T-cell (primary cell): ENCODE measurements at regions not wholly inside any gene's neighbourhood (a gene's known extent, or its start where the extent isn't known, plus 50 kb on each side); places are given as distances from the start of the nearest gene placed in this dataset.

Experiments used
- ATAC-seq, 4 experiments: fragments of 200-7000 bp in 3 of 4; fragments of 150-1000 bp in 1 of 4; cut with Tn5 transposase; replicated peaks in 1 of 4; 1 replicate in 3 of 4; 2 replicates in 1 of 4; pipeline ENCODE4 v1.10.0; 2021; ENCODE audit warnings: moderate library complexity in 3 of 4, mild to moderate bottlenecking in 2 of 4, moderate number of reproducible peaks in 1 of 4
- CTCF ChIA-PET, 2 donors: fragments of 300-600 bp; sonication (Branson Sonifier 250); formaldehyde crosslinking; loops; one replicate each; lab custom pipeline; 2022; ENCODE audit warnings: antibody characterized with exemption in 2 of 2; lab: Charles Lee
- POLR2A ChIA-PET, 2 donors: fragments of 300-600 bp; sonication (Branson Sonifier 250); formaldehyde crosslinking; loops; one replicate each; lab custom pipeline; 2022; ENCODE audit warnings: antibody characterized with exemption in 2 of 2; lab: Charles Lee
- DNase-seq, 35 experiments: peaks; one replicate each; pipeline versions ENCODE4 v3.0.0 to v3.0.0-alpha.2; 2013 to 2023
- H3K27ac ChIP-seq: one replicate; pipeline ENCODE4 v1.5.1; 2013; ENCODE audit warnings: low read length
- H3K27me3 ChIP-seq, 2 experiments: replicated peaks in 1 of 2; 1 replicate in 1 of 2; 2 replicates in 1 of 2; pipeline versions ENCODE4 v1.6.1 to v1.7.0; 2013; ENCODE audit warnings: low read length in 1 of 2, mixed read lengths in 1 of 2; ENCODE audit not compliant: control insufficient read depth in 2 of 2, insufficient read depth in 2 of 2; ENCODE audit errors: extremely low read depth in 1 of 2
- H3K36me3 ChIP-seq, 2 donors: 1 replicate in 1 of 2; 2 replicates in 1 of 2; pipeline versions ENCODE4 v1.6.1 to v1.7.0; 2013; ENCODE audit warnings: low read length in 1 of 2; ENCODE audit not compliant: control insufficient read depth in 2 of 2, insufficient read depth in 1 of 2; ENCODE audit errors: extremely low read depth in 1 of 2
- H3K4me1 ChIP-seq, 2 experiments: 1 replicate in 1 of 2; 2 replicates in 1 of 2; pipeline versions ENCODE4 v1.6.1 to v1.7.0; 2013; ENCODE audit warnings: low read length in 2 of 2, mixed read lengths in 1 of 2; ENCODE audit not compliant: insufficient read depth in 2 of 2, control insufficient read depth in 1 of 2; ENCODE audit errors: extremely low read depth in 1 of 2
- H3K4me3 ChIP-seq, 2 donors: 1 replicate in 1 of 2; 2 replicates in 1 of 2; pipeline versions ENCODE4 v1.5.1 to v1.7.0; 2013; ENCODE audit warnings: mild to moderate bottlenecking in 2 of 2, low read length in 1 of 2, moderate library complexity in 1 of 2; ENCODE audit not compliant: control insufficient read depth in 1 of 2; ENCODE audit errors: extremely low read depth in 1 of 2
- H3K9me3 ChIP-seq: 2 replicates; pipeline ENCODE4 v1.7.0; 2013
- H3K27ac Mint-ChIP-seq, 2 donors: one replicate each; pipeline ENCODE4 v1.8.0; 2020 to 2021; ENCODE audit warnings: mild to moderate bottlenecking in 2 of 2, mixed read lengths in 2 of 2
- H3K27me3 Mint-ChIP-seq, 2 donors: one replicate each; pipeline ENCODE4 v1.8.0; 2021 to 2022; ENCODE audit warnings: mixed read lengths in 2 of 2
- H3K36me3 Mint-ChIP-seq: one replicate; pipeline ENCODE4 v1.8.0; 2021; ENCODE audit warnings: mixed read lengths
- H3K4me1 Mint-ChIP-seq, 3 donors: one replicate each; pipeline ENCODE4 v1.8.0; 2020 to 2022; ENCODE audit warnings: mixed read lengths in 3 of 3, mild to moderate bottlenecking in 1 of 3
- H3K4me3 Mint-ChIP-seq, 3 donors: one replicate each; pipeline ENCODE4 v1.8.0; 2020 to 2022; ENCODE audit warnings: mild to moderate bottlenecking in 3 of 3, mixed read lengths in 3 of 3, moderate library complexity in 3 of 3
- H3K9me3 Mint-ChIP-seq, 3 donors: one replicate each; pipeline ENCODE4 v1.8.0; 2020 to 2022; ENCODE audit warnings: mixed read lengths in 3 of 3
- WGBS: methylation state at CpG from one replicate; pipeline ENCODE4 v1.1.5; 2013; ENCODE audit warnings: missing lambda C conversion rate; ENCODE audit not compliant: insufficient coverage; 5-methylcytosine and 5-hydroxymethylcytosine counted together

GRCh38 chr20:23265226-23265625, 85.4 kb upstream of the NXT1 start:
- H3K27me3 Mint-ChIP-seq: peaks cover 4 to 7% of the 10 kb centered on the region in 2 donors
- ChIA-PET POLR2A (no interaction called here), CTCF (no interaction called here)
- H3K4me1 ChIP-seq: no peaks in the 10 kb centered on the region
- WGBS: 90% methylated on average over 7 of the region's 8 CpGs
- H3K4me1 Mint-ChIP-seq: no peaks in the 10 kb centered on the region
- H3K27ac ChIP-seq: no peak overlapping the region
- H3K36me3 Mint-ChIP-seq: no peaks in the 10 kb centered on the region
- no peak for DNase-seq
- peaks cover 0 to 19% of the 10 kb centered on the region in 2 experiments for H3K27me3 ChIP-seq
- H3K4me3 ChIP-seq: no peak overlapping the region
- peaks cover 9 to 18% (median 12%) of the 10 kb centered on the region in 3 donors for H3K9me3 Mint-ChIP-seq
- no peak overlapping the region for H3K27ac Mint-ChIP-seq
- no peaks in the 10 kb centered on the region for H3K36me3 ChIP-seq
- H3K4me3 Mint-ChIP-seq: no peak overlapping the region
- H3K9me3 ChIP-seq: no peaks in the 10 kb centered on the region
- no peak for ATAC-seq

GRCh38 chr20:23264545-23264944, 86.0 kb upstream of the NXT1 start:
- no peaks in the 10 kb centered on the region for H3K36me3 ChIP-seq
- Mint-ChIP-seq H3K36me3 (no peaks in the 10 kb centered on the region), H3K4me1 (no peaks in the 10 kb centered on the region), H3K9me3 (peaks cover 8 to 18% (median 12%) of the 10 kb centered on the region in 3 donors), H3K4me3 (no peak overlapping the region), H3K27me3 (peaks cover 4 to 7% of the 10 kb centered on the region in 2 donors), H3K27ac (no peak overlapping the region)
- no peak for DNase-seq
- ATAC-seq: no peak
- H3K9me3 ChIP-seq: no peaks in the 10 kb centered on the region
- no peaks in the 10 kb centered on the region for H3K4me1 ChIP-seq
- peaks cover 0 to 19% of the 10 kb centered on the region in 2 experiments for H3K27me3 ChIP-seq
- ChIA-PET CTCF (no interaction called here), POLR2A (no interaction called here)
- no peak overlapping the region for H3K4me3 ChIP-seq
- no peak overlapping the region for H3K27ac ChIP-seq
- 44% methylated on average over 3 of the region's 4 CpGs for WGBS

- Mint-ChIP-seq H3K36me3 (no peaks in the 10 kb centered on the region), H3K27ac (no peak overlapping the region), H3K4me1 (no peaks in the 10 kb centered on the region), H3K27me3 (peaks cover 5 to 8% of the 10 kb centered on the region in 2 donors), H3K4me3 (no peak overlapping the region), H3K9me3 (peaks cover 0 to 7% (median 0%) of the 10 kb centered on the region in 3 donors)
- Histone ChIP-seq H3K9me3 (no peaks in the 10 kb centered on the region), H3K4me3 (no peak overlapping the region), H3K27ac (no peak overlapping the region), H3K4me1 (no peaks in the 10 kb centered on the region), H3K27me3 (peaks cover 0 to 21% of the 10 kb centered on the region in 2 experiments), H3K36me3 (no peaks in the 10 kb centered on the region)
- ChIA-PET CTCF (no interaction called here), POLR2A (no interaction called here)
- ATAC-seq (no peak), DNase-seq (no peak)
- WGBS: 95% methylated on average over 2 of the region's 6 CpGs
These were observed 90.3 kb upstream of the NXT1 start for GRCh38 chr20:23260181-23260840.

GRCh38 chr20:23258747-23259121, 91.9 kb upstream of the NXT1 start:
- no CpG with 5 or more reads among the region's 3 CpGs for WGBS

GRCh38 chr20:23257848-23258746, 92.5 kb upstream of the NXT1 start:
- Mint-ChIP-seq H3K4me1 (no peaks in the 10 kb centered on the region), H3K9me3 (no peaks in the 10 kb centered on the region), H3K4me3 (no peak overlapping the region), H3K27me3 (peaks cover 0 to 16% of the 10 kb centered on the region in 2 donors), H3K36me3 (no peaks in the 10 kb centered on the region), H3K27ac (no peak overlapping the region)
- no peak overlapping the region for H3K27ac ChIP-seq
- no peaks in the 10 kb centered on the region for H3K36me3 ChIP-seq
- DNase-seq (no peak), ATAC-seq (no peak)
- H3K9me3 ChIP-seq: no peaks in the 10 kb centered on the region
- H3K4me1 ChIP-seq: no peaks in the 10 kb centered on the region
- WGBS: 86% methylated on average over 3 of the region's 8 CpGs
- POLR2A ChIA-PET: interaction anchor here in 1 of 2 donors (0.5 kb wide), 1 partner anchor 163 kb away, joined by 3 read pairs; no protein-coding TSS in a partner anchor
- peaks cover 0 to 16% of the 10 kb centered on the region in 2 experiments for H3K27me3 ChIP-seq
- CTCF ChIA-PET: no interaction called here
- H3K4me3 ChIP-seq: no peak overlapping the region

More at GRCh38 chr20:23258747-23259121, 91.9 kb upstream of the NXT1 start:
- Mint-ChIP-seq H3K27me3 (peaks cover under 1 to 12% of the 10 kb centered on the region in 2 donors), H3K36me3 (no peaks in the 10 kb centered on the region), H3K4me1 (no peaks in the 10 kb centered on the region), H3K27ac (no peak overlapping the region), H3K4me3 (no peak overlapping the region), H3K9me3 (peaks cover 0 to 4% (median 0%) of the 10 kb centered on the region in 3 donors)
- POLR2A ChIA-PET: interaction anchor here in 1 of 2 donors (0.5 kb wide), 1 partner anchor 162 kb away, joined by 3 read pairs; no protein-coding TSS in a partner anchor
- Histone ChIP-seq H3K4me1 (no peaks in the 10 kb centered on the region), H3K4me3 (no peak overlapping the region), H3K36me3 (no peaks in the 10 kb centered on the region), H3K9me3 (no peaks in the 10 kb centered on the region), H3K27ac (no peak overlapping the region), H3K27me3 (peaks cover 0 to 16% of the 10 kb centered on the region in 2 experiments)
- CTCF ChIA-PET: no interaction called here
- ATAC-seq (no peak), DNase-seq (no peak)

GRCh38 chr20:23257106-23257761, 93.4 kb upstream of the NXT1 start:
- WGBS: 66% methylated on average over 4 of the region's 12 CpGs
- CTCF ChIA-PET: no interaction called here
- no peak for DNase-seq

More at GRCh38 chr20:23257106-23257761, 93.4 kb upstream of the NXT1 start:
- no peak overlapping the region for H3K27ac ChIP-seq
- POLR2A ChIA-PET: no interaction called here
- peaks cover 0 to 16% of the 10 kb centered on the region in 2 experiments for H3K27me3 ChIP-seq
- Mint-ChIP-seq H3K27me3 (peaks cover 2 to 16% of the 10 kb centered on the region in 2 donors), H3K36me3 (no peaks in the 10 kb centered on the region), H3K4me3 (no peak overlapping the region), H3K27ac (no peak overlapping the region), H3K9me3 (no peaks in the 10 kb centered on the region), H3K4me1 (no peaks in the 10 kb centered on the region)
- ATAC-seq: no peak
- no peaks in the 10 kb centered on the region for H3K9me3 ChIP-seq
- no peaks in the 10 kb centered on the region for H3K36me3 ChIP-seq
- H3K4me3 ChIP-seq: no peak overlapping the region
- no peaks in the 10 kb centered on the region for H3K4me1 ChIP-seq
